D721Med (cell line): ENCODE measurements at regions not wholly inside any gene's neighbourhood (a gene's known extent, or its start where the extent isn't known, plus 50 kb on each side); places are given as distances from the start of the nearest gene placed in this dataset.

Source experiments
- DNase-seq: peaks from one replicate; pipeline ENCODE4 v3.0.0; 2011; ENCODE audit warnings: low spot score; ENCODE audit not compliant: insufficient read length
- FAIRE-seq: peaks from 2 replicates; lab custom pipeline; 2011; peaks lifted over from hg19 to GRCh38; lab: Jason Lieb, UNC
- TF ChIP-seq, protein P1 (sequence below): IDR thresholded peaks from 2 replicates; pipeline ENCODE4 v1.5.1; 2012; ENCODE audit warnings: mild to moderate bottlenecking, control low read depth; ENCODE audit not compliant: insufficient read depth; ENCODE audit errors: missing control alignments

DNA sequence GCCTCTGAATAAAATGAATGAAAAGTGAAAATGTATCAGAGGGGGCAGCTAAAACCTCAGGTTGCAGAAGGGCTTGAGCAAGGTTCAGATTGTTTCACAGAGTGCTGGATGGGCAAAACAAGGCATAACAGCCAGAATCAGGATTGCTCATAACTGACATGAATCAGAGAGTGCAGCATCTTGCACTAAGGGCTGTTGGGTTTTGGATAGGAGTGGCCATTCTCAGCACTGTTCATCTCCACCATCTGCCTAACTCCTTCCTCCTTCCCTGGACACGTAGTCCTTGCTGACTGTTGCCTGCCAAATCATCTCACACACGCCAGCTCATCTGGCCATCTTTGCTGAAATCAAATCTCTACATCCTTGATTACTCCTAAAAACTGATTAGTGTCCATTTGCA lies 75.3 kb upstream of the C1QTNF7 start:
- TF ChIP-seq, protein P1, sequence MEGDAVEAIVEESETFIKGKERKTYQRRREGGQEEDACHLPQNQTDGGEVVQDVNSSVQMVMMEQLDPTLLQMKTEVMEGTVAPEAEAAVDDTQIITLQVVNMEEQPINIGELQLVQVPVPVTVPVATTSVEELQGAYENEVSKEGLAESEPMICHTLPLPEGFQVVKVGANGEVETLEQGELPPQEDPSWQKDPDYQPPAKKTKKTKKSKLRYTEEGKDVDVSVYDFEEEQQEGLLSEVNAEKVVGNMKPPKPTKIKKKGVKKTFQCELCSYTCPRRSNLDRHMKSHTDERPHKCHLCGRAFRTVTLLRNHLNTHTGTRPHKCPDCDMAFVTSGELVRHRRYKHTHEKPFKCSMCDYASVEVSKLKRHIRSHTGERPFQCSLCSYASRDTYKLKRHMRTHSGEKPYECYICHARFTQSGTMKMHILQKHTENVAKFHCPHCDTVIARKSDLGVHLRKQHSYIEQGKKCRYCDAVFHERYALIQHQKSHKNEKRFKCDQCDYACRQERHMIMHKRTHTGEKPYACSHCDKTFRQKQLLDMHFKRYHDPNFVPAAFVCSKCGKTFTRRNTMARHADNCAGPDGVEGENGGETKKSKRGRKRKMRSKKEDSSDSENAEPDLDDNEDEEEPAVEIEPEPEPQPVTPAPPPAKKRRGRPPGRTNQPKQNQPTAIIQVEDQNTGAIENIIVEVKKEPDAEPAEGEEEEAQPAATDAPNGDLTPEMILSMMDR: no peak
- FAIRE-seq (no peak), DNase-seq (no peak)

DNA sequence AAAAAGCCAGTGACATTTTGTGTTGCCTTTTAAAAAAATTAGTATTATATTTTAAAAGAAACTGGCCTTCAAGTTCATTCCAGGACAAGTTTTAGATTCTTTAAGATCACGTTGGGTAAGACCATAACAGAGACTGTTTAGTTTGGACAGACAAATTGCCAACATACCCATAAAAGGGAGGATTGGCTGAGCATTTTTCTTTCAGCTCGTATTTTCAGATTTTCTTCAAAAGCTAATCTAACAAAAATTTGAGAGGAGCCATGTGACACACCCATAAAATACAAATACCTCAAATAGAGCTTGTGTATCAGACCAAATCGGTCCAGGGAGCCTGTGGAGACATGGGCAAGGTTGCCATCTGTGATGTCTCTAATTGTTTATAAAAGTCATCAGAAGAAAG lies 74.6 kb upstream of the C1QTNF7 start:
- FAIRE-seq (no peak), DNase-seq (no peak)
- TF ChIP-seq, protein P1: no peak

DNA sequence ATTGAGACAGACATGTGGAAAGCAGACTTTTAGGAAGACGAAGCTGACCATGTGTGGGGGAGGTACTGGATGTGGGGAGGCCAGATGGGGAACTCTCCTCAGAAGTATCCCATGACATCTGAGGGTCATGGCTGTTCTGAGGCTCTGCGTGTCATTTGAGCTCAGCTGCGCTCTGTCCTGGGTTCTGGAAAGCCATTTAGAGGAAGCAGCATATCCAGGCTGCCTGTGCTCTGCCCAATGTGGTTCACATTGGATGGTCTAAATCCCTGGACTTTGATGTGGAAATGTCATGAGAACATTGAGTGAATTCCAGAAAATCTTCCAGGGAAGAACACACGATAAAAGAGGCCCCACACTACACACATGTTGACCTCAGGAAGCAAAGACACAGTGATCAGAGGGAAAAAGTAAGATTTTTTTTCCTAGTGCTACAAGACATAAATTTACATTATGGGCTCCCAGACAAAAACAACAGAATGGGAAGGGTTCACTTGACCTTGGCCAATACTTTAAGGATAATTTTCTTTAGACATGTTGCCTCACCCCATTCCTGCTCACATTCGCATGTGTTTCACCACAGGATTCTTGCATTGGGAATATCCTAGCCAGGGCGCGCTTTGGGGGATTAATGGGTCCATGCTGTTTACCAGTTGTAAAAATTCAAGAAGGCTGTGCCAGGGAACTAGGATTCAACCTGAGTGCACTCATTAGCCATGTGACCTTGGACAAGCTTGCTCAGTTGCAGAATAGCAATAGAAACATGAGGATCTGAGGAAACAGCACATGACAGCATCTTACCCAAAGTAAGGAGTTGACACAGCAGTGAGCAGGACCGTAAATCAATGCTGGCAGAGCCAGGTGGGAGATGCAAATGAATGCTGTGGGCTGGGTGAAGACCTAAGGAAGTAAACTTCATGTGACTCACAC lies 73.2 kb upstream of the C1QTNF7 start:
- TF ChIP-seq, protein P1: no peak
- DNase-seq (no peak), FAIRE-seq (no peak)

DNA sequence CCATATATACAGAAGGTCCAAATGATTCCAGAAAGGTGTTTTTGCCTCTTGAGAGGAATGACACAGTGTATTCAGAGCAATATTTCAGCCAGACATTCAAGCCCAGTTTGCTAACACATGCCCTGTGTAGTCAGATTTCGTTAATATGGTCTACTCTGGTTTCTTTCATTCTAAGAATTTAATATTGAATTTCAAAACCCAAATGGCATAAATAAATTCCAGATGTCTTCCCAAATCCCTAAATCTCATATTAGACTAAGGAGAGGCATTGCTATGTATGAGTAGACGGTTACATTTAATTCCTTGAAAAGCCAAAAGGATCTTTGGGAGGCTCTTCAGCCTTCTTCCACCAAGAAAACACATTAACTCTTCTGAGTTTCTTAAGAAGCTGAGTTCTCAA lies 66.3 kb upstream of the C1QTNF7 start:
- TF ChIP-seq, protein P1: no peak
- FAIRE-seq (no peak), DNase-seq (no peak)

- no peak for FAIRE-seq
- DNase-seq: no peak
- TF ChIP-seq, protein P1: no peak
Measured at GRCh38 chr4:15362541-15362940, 65.3 kb upstream of the C1QTNF7 start.

GRCh38 chr4:15364183-15364582 lies 63.6 kb upstream of the C1QTNF7 start:
- TF ChIP-seq, protein P1: no peak
- FAIRE-seq: no peak
- DNase-seq: no peak

DNA sequence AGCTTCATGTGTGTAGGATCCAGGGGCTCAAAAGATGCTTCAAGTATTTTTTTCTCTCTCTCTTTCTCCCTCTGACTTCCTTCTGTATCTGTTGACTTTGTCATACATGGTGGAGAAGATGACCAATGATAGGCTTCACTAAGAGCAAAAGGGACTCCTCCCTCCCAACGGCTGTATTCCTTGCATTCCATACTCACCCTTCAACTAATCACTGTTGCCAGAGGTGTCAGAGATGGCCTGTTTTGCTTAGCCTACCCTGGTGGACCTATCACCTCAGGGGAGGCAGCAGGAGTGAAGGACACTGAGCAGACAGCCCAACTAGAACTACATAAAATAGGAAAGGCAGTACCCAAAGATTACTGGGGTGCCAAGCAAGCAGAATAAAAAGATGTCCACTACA lies 62.2 kb upstream of the C1QTNF7 start:
- TF ChIP-seq, protein P1: no peak
- no peak for FAIRE-seq
- no peak for DNase-seq
